ENCODE measurements at regions not wholly inside any gene's neighbourhood (a gene's known extent, or its start where the extent isn't known, plus 50 kb on each side); places are given as distances from the start of the nearest gene placed in this dataset.

- no peak for TF ChIP-seq CTCF (IDR thresholded peaks at IDR 0.05)
Observed at GRCh38 chr7:149610441-149611011, 112.9 kb upstream of the ZNF746 start.

- TF ChIP-seq CTCF (IDR thresholded peaks at IDR 0.05) = no peak
Observed at GRCh38 chr7:149608168-149608567, 110.6 kb upstream of the ZNF746 start.

- TF ChIP-seq CTCF (IDR thresholded peaks at IDR 0.05) = no peak
Observed at GRCh38 chr7:149607683-149608082, 110.1 kb upstream of the ZNF746 start.

- no peak for TF ChIP-seq CTCF (IDR thresholded peaks at IDR 0.05)
Observed at GRCh38 chr7:149606826-149607225, 109.2 kb upstream of the ZNF746 start.

GRCh38 chr7:149605696-149606095 lies 108.1 kb upstream of the ZNF746 start:
- TF ChIP-seq CTCF (IDR thresholded peaks at IDR 0.05) = no peak

GRCh38 chr7:149604521-149604920 lies 106.9 kb upstream of the ZNF746 start:
- TF ChIP-seq CTCF (IDR thresholded peaks at IDR 0.05) = no peak

- TF ChIP-seq CTCF (IDR thresholded peaks at IDR 0.05) = no peak
Observed at GRCh38 chr7:149599636-149600206, 102.1 kb upstream of the ZNF746 start.
